ENCODE measurements at regions not wholly inside any gene's neighbourhood (a gene's known extent, or its start where the extent isn't known, plus 50 kb on each side); places are given as distances from the start of the nearest gene placed in this dataset.
A peak's percentile ranks its signal among the peaks of the same experiment; 100 is the strongest.
"Not testable (repeated sequence)": the region's sequence is repeated elsewhere in the genome, so short reads cannot be mapped to it uniquely, and the experiment has no call there.

DNA sequence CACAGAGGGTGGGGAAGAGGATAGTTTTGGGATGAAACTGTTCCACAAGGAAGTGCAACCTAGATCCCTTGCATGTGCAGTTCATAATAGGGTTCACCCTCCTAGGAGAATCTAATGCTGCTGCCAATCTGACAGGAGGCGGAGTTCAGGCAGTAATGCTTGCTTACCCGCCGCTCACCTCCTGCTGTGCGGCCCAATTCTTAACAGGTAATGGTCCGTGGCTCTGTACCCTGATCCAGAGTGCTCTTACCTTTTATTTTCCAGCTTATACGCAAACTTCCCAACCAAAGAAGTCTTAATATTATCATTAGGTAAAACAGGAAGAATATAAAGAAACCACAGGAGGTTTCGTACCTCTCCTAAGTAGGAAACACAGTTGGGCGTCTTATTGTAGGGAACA is 82.7 kb upstream of the CD302 start:
- ATAC-seq (no peak), DNase-seq (ENCODE audit: low spot score) (no peak)
- intact Hi-C loops (cut with DNase I) = no loop called here

DNA sequence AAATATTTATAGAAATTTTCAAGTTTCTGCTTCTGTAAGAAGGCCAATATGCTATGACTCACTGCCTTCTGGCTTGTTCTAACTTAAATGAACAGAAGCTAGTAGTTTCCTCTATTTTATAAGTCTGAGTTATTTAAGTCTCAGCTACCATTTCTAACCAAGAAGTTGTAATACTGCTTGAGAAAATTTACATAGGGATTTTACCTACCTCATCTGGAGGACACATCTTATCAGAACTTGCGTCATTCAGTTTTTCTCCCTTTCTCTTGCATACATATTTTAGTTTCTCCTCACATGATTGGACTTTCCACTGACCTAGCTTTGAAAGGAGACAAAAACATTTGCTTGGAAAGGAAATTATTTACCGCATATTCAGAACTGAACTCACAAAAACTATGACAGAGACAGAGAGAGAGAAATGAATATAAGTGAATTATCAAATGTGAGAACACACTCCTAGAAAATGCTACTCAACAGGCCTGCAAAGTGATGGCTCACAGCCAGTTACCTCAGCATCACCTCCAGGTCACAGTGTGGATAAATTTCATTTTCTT is 81.1 kb upstream of the CD302 start:
- DNase-seq (ENCODE audit: low spot score) = no peak
- intact Hi-C loops (cut with DNase I) = no loop called here
- no peak for ATAC-seq

DNA sequence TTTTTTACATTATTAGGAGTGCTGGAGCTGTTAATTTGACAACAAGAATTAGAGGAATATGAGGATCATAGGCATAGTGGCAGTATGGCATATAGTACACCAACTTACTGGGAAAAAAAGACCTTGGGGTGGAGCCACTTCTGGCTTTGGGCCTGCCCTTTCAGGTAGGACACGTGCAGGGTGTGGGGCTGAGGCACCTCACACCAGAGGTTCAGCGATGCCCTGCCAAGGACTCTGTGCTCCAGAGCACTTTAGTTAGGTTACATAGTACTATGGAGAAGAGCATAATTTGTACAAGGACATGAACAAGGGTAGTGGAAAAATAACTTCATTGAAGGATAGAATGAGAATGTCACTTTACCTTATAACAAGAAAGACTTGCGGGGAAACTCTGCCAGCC is 77.1 kb upstream of the CD302 start:
- ATAC-seq (peak; percentile 81), DNase-seq (ENCODE audit: low spot score) (no peak)
- intact Hi-C loops (cut with DNase I) = no loop called here

DNA sequence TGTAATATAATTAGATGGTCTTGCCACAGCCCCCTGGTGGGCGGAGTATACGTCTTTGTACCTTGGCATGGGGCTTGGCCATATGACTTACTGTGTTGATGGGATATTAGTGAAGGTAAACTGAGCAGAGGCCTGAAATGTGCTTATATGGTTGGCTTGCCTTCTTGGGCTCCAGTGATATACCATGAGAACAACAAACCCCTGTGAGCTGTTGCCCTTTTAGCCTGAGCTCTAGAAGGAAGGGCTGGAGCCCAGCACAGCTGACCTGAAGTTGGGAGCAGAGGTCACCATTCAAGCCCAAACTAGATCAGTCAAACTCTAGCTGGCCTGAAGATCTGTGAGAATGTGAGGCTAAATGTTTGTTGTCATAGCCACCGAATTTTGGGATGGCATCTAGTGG is 75.2 kb upstream of the CD302 start:
- DNase-seq (ENCODE audit: low spot score) (no peak), ATAC-seq (peak; percentile 51)
- intact Hi-C loops (cut with DNase I) = no loop called here

DNA sequence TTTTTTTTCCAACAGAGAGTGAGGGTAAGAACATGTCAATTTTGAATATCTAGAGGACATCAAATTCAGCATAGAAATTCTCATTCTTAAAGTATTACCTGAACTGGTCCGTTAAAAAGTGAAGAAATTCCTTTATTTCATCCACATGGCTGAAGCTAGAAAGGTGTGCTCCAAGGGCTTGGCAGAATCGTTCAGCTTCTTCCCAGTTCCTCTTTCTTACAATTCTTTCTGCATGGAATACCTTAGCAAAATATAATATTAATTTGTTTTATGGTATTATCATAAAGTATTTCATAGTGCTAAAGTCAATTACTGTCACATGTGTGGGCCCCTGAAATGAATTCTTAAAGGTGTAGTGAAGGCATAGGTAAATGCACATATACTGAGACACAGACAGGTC is 74.3 kb upstream of the CD302 start:
- intact Hi-C loops (cut with DNase I) = no loop called here
- DNase-seq (ENCODE audit: low spot score) (no peak), ATAC-seq (no peak)

DNA sequence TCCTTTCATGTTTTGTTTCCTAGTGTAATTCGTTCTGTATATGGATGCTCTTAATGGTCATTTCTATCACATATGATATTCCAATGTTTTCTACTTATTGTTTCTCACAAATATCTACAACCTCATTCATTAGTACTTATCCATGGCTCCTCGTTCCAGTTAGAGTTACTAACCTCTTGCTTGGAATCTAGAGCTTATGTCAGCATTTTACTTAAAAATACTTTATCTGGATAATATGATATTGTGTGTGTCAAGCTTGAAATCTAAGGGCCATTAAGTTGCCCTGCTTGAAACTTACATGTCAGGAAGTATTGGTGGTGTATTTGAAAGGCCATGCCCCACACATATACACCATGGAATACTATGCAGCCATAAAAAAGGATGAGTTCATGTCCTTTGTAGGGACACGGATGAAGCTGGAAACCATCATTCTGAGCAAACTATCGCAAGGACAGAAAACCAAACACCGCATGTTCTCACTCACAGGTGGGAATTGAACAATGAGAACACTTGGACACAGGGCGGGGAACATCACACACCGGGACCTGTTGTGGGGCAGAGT is 70.7 kb upstream of the CD302 start:
- DNase-seq (ENCODE audit: low spot score); ATAC-seq; intact Hi-C loops (cut with DNase I): not testable (repeated sequence)

DNA sequence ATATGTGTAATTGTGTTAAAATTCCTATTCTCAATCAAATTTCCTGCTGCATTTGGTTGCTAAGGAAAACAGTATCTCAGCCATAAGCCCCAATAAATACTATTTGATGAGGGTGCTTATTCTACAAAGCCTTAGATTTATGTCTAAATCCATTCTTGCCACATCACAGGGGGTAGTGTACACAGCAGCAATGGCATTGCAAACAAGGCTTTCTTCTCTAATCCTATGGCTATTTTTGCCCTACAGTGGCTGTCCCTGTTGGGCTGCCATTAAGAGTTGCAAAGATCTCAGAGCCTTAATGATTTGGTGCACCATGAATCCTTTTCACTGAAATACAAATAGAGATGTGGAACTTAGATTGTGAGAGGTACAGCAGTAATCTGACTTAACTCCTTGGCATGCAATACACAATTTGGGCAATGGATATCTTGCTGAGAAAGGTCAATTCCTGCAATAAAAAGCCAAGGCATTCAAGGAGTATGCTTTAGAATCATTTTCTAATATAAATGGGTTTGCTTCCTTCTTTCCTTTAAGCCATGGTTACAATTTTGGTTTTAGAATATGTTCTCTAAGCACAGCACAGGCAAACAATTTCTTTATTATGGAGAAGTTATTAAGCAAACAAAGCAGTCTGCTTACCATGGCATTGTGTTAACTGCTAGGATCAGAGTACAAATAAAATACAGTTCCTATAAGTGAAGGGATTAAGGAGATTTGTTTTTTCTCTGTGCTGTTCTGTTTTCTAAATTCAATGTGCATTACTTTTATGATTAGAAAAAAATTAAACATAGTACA is 69.8 kb upstream of the CD302 start:
- ATAC-seq (no peak), DNase-seq (ENCODE audit: low spot score) (no peak)
- intact Hi-C loops (cut with DNase I) = no loop called here

DNA sequence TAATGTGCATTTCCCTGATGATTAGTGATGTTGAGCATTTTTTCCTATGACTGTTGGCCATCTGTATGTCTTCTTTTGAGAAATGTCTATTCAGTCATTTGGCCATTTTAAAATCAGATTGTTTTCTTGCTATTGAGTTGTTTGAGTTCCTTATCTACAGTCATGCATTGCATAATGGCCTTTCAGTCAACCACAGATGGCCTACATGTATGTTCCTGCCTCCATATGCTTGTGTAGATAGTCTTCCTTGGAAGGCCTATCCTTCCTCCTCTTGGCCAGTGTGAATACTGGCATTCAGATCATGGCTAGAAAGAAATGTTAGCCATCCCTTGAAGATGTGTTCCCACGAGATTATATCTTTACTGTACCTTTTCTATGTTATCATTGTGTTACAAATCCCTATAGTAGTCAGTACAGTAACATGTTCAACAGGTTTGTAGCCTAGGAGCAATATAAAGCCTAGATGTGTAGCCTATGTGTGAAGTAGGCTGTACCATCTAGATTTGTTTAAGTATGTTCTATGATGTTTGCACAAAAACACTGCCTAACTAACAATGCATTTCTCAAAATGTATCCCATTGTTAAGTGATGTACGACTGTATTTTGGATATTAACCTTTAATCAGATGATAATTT is 65.6 kb upstream of the CD302 start:
- intact Hi-C loops (cut with DNase I) = no loop called here
- DNase-seq (ENCODE audit: low spot score) = no peak
- no peak for ATAC-seq

DNA sequence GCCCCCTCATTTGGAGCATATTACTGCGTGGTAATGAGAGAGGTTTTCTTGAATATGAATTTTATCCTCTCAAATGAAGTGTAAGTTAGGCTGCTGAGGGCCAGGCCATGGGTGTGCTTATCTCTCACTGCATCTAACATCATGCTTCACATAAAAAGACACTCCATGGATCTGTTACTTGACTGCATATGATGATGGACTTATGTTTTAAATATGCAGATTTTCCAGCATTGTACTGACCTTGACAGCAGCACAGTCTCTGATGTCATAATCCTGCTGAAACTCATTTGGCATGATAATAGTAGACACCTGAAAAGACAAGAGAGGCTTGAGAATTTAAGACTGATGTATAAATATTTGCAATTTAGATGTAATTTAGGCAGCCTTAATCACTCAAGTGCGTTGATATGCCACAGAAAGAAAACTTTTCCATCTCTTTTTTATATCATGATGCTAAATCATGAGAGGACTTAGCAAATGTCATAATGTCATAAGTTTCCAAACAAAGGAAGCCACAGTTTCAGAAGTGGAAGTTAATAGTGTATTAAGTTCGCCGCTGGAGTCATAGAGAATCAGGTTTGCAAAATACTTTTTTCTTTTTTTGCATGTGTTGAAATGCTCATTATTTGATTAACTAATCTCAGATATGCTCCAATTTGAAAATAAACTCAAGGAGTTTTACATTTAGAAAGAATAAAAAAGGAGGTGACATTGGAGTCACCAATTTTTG is 62.7 kb upstream of the CD302 start:
- DNase-seq (ENCODE audit: low spot score) (no peak), ATAC-seq (no peak)
- intact Hi-C loops (cut with DNase I) = no loop called here

DNA sequence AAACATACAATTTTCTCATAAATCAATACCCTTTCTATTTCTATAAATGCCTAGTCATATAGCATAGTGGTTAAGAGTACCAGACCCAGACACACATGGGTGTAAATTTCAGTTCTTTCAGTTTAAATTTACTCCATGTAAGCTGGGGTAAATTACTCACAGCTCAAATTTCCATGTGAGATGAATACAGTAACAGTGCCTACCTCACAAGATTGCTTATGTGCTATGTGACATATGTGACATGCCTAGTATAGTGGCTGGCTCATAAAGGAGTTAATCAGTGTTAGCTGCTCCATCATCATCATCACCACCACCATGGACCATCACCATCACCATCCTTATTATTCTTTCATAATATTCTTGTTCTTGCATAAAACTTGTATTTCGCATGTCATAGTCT is 61.6 kb upstream of the CD302 start:
- ATAC-seq (no peak), DNase-seq (ENCODE audit: low spot score) (no peak)
- intact Hi-C loops (cut with DNase I) = no loop called here

DNA sequence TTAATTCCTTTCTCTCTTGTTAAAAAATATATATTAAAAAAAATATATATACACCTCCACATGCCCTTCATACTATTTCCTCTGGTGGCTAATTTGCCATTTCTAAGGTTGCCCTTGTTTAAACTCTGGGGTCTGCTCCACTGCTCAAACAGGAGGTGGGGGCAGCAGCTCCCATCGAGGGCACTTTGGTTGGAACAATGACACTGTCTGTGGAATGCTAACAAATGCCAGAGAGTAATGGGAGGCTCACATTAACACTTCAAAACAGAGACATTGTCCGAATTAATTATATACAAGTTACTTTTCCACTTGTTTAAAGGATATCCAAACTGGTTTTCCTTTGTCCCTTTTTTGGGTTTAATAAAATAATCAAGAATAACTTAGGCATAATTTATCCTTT is 58.8 kb upstream of the CD302 start:
- DNase-seq (ENCODE audit: low spot score) (no peak), ATAC-seq (no peak)
- intact Hi-C loops (cut with DNase I) = no loop called here

DNA sequence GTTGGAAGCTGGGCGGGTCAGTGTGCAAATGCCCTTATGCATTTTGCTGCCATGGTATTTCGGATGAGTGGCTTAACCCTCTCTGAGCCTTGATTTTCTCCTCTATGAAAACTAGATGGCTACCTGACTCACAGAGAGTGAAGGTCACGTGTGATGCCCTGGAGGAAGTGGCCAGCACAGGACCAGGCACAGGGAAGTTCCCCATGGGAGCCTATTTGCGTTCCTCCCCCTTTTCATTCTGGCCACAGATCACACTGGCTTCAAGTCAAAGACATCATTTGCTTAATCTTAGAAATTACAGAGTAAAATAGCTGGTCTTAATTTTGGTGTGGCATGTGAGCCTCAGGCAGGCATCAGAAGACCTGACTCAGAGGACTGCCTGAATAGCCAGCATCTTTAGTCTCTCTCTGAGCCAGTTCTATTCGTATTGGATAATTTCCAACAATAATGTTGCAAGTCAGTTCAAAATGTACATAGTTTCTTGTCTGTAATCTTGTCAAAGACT is 57.6 kb upstream of the CD302 start:
- DNase-seq (ENCODE audit: low spot score) (no peak), ATAC-seq (no peak)
- intact Hi-C loops (cut with DNase I) = no loop called here

DNA sequence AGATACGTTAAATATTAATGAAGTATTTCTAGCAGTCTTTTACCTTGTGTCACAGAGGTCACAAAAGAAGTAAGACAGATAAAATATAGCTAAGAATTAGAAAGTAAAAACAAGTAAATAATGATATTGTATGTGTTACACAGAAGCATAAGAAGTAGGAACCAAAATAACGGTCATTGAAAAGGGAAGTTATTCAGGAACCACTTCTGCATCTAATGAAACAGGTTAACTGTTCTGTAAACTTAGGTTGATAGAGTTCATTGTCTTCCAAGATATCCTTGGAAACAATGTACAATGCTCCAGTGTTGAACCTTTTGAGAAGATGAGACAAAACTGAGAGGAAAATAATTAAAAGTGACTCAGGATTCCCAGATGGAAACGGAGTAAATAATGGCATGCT is 57.1 kb upstream of the CD302 start:
- ATAC-seq (no peak), DNase-seq (ENCODE audit: low spot score) (no peak)
- intact Hi-C loops (cut with DNase I) = no loop called here

DNA sequence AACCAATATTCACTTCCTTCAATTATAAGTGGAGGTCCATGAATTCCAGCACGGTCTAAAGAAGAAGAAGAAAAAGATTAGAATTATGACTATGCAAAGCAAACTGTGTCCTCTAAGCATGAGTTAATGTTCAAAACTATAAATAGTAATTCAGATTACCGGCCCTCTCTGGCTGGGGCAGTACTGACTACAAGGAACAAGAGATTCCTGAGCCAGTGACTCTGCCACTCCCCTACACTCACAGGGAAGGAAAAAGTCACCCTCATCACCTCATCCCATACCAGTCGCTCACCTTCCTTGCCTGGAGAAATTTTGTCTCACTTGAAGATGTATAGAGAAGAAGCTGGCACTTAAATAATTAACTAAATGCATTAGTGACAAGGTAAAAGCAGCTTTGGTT is 56.5 kb upstream of the CD302 start:
- intact Hi-C loops (cut with DNase I) = no loop called here
- no peak for ATAC-seq
- no peak for DNase-seq (ENCODE audit: low spot score)

DNA sequence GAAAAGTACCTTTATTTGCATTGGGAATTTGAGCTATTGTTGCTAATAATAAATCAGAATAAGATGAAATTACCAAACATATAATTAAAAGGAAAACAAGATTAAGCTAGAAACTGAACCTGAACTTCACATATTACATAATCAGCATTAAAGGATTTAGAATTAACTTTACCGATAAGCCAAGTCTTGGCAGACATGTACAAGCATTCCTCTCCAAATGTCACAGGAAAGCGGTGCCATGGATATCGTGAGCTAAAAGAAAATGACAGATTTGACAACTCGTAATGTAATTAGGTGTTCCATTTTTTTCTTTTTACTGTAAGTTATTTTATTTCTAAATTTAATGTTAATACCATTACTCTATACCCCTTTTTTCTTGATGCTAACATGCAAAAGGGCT is 55.1 kb upstream of the CD302 start:
- no peak for ATAC-seq
- no peak for DNase-seq (ENCODE audit: low spot score)
- intact Hi-C loops (cut with DNase I) = no loop called here

DNA sequence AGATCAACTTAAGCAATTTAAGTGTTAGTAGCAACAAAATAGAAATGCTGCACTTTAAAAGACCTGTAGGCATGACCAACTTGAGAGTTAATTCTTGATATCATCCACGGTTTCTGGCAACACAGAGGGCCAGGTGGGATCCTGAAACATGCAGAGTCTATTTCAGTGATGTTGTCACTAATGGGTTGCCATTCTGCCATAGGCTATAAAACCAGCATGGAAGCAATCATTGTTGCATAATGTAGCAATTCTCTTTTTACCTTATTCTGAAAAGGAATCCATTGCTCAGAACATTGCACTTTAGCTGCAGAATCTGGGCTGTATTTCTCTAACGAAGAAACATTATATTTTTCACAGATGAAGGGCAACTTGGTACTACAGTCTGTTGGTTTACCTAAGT is 53.9 kb upstream of the CD302 start:
- DNase-seq (ENCODE audit: low spot score) (no peak), ATAC-seq (no peak)
- intact Hi-C loops (cut with DNase I) = no loop called here

DNA sequence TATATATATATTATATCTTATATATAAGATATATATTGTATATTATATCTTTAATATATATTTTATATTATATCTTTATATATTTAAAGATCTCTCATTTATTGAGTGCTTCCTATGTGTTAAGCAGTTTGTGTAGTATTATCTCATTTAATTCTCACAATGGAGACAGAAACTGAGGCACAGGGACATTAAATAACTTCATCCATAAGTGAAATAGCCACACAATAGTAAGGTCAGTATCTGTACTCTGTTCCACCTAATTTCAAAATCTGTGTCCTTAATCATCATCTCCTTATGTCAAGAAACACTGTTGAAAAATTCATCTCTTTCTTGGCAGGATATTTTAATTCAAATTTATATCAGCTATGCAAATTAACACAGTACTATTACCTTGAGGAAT is 52.8 kb upstream of the CD302 start:
- DNase-seq (ENCODE audit: low spot score) (no peak), ATAC-seq (no peak)
- intact Hi-C loops (cut with DNase I) = no loop called here

DNA sequence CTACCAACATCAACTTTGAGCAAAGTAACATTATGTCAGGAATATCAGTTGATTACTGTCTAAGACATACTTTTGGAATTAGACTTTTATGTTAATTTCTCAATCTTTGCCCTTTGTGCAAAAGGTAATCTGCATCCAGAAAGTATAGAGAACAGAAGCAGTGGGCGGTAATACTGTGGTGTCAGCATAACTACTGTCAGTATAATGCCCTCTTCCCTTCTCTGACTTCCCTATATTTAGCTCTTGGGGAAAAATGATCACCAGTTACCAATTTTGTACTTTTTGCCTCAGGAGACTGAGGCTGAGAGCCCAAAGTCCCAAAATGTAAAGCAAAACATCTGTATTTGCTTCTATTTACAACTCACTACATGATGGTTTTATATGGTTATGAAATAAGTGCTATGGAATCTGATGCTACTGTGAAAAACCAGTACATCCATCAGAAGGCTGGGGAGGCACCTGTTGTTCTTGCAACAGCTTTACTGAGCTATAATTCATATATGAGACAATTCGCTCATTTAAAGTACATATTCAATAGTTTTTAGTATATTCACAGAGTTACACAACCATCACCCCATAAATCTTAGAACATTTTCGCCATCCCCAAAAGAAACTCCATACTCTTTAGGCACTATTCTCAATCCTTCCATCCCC is 51.3 kb upstream of the CD302 start:
- ATAC-seq = no peak
- no peak for DNase-seq (ENCODE audit: low spot score)
- intact Hi-C loops (cut with DNase I) = no loop called here
